C4-2B (cell line): ENCODE measurements at regions not wholly inside any gene's neighbourhood (a gene's known extent, or its start where the extent isn't known, plus 50 kb on each side); places are given as distances from the start of the nearest gene placed in this dataset.

Experiments
- H3K27ac ChIP-seq: fragments of 450-650 bp; 2 replicates; pipeline ENCODE4 v1.5.1; 2017
- CTCF ChIP-seq: fragments of 450-650 bp; conservative IDR thresholded peaks from 2 replicates; pipeline ENCODE4 v1.5.1; 2017; ENCODE audit warnings: mild to moderate bottlenecking
- ZFX ChIP-seq: fragments of 450-650 bp; IDR thresholded peaks from 2 replicates; pipeline ENCODE4 v1.6.1; 2017

- TF ChIP-seq CTCF: no peak
- no peak for TF ChIP-seq ZFX
- H3K27ac ChIP-seq: no peak overlapping the region
Observed at GRCh38 chr9:22265038-22265437, 181.6 kb upstream of the DMRTA1 start.

DNA sequence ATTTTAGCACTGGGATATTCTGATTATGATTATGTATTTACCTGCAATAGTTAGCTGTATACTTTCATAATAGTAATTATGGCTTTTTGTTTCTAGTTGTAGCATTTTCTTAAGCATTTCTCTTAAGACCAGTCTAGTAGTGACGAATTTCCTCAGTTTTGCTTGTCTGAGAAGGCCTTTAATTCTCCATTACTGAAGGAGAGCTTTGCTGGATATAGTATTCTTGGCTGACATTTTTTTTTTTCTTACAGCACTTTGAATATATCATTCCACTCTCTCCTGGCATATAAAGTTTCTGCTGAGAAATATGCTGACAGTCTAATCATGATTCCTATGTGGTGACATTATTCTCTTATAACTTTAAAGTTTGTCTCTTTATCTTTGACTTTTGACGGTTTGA is 181.1 kb upstream of the DMRTA1 start:
- TF ChIP-seq ZFX (no peak), CTCF (no peak)

GRCh38 chr9:22274477-22274876 is 172.1 kb upstream of the DMRTA1 start:
- no peak overlapping the region for H3K27ac ChIP-seq
- TF ChIP-seq CTCF: no peak
- TF ChIP-seq ZFX: no peak

More for the DNA sequence above, 181.1 kb upstream of the DMRTA1 start:
- no peak overlapping the region for H3K27ac ChIP-seq

- no peak for TF ChIP-seq ZFX
- no peak for TF ChIP-seq CTCF
Observed at GRCh38 chr9:22278426-22278825, 168.2 kb upstream of the DMRTA1 start.

DNA sequence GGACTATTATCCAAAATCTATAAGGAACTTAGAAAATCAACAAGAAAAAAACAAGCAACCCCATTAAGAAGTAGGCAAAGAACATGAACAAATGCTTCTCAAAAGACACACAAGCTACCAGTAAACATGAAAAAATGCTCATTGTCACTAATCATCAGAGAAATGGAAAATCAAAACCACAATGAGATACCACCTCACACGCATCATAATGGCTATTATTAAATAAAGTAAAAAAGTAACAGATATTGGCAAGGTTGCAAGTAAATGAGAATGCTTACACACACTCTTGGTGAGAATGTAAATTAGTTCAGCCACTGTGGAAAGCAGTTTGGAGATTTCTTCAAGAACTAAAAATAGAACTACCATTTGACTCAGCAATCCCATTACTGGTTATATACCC is 167.0 kb upstream of the DMRTA1 start:
- no peak for TF ChIP-seq ZFX
- no peak for TF ChIP-seq CTCF
- no peak overlapping the region for H3K27ac ChIP-seq

More at GRCh38 chr9:22278426-22278825, 168.2 kb upstream of the DMRTA1 start:
- no peak overlapping the region for H3K27ac ChIP-seq

- H3K27ac ChIP-seq: no peak overlapping the region
- TF ChIP-seq CTCF (no peak), ZFX (no peak)
Observed at GRCh38 chr9:22285066-22285465, 161.6 kb upstream of the DMRTA1 start.

DNA sequence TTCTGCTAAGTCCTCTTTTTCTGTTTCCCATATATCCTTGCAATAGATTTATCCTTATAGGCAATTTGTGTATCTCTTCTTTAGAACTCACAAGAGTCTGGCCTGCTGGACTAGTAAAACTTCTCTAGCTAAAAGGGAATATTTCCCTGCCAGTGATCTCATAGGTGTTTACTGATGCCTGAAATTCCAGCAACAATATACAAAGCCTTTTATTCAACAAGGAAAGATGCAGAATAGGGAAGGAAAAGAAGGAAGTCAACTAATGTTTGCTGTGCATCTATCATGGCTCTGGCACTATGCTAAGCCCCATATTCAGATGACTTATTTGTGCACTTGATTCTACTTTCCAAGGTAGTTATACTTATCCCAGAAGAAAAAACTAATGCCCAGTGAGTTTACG is 160.0 kb upstream of the DMRTA1 start:
- TF ChIP-seq ZFX: no peak
- no peak for TF ChIP-seq CTCF
- H3K27ac ChIP-seq: no peak overlapping the region
